Peyer's patch (tissue), 4 donors: ENCODE measurements at regions not wholly inside any gene's neighbourhood (a gene's known extent, or its start where the extent isn't known, plus 50 kb on each side); places are given as distances from the start of the nearest gene placed in this dataset.

Experiments used
- DNase-seq, 3 donors: peaks; one replicate each; pipeline ENCODE4 v3.0.0-alpha.2; 2017 to 2019
- H3K27ac ChIP-seq, 4 donors: fragments of 200-600 bp; sonication (generic); one replicate each; pipeline ENCODE4 v1.5.1; 2016 to 2019
- H3K27me3 ChIP-seq, 2 donors: fragments of 200-600 bp; sonication (generic); one replicate each; pipeline ENCODE4 v1.5.1; 2019
- H3K36me3 ChIP-seq, 3 donors: fragments of 200-600 bp; sonication (generic); one replicate each; pipeline ENCODE4 v1.5.1; 2016 to 2019
- H3K4me1 ChIP-seq, 4 donors: fragments of 200-600 bp; sonication (generic); one replicate each; pipeline ENCODE4 v1.5.1; 2016 to 2019
- H3K4me3 ChIP-seq, 4 donors: fragments of 200-600 bp; sonication (generic); 1 replicate in 3 of 4; 2 replicates in 1 of 4; pipeline ENCODE4 v1.5.1; 2016 to 2019; ENCODE audit warnings: mild to moderate bottlenecking in 1 of 4
- H3K9me3 ChIP-seq, 4 donors: fragments of 200-600 bp; sonication (generic); one replicate each; pipeline ENCODE4 v1.5.1; 2016 to 2019; ENCODE audit warnings: mild to moderate bottlenecking in 1 of 4
- POLR2A ChIP-seq, 2 donors: fragments of 450-650 bp; IDR thresholded peaks; one replicate each; pipeline ENCODE4 v1.5.1; 2017; ENCODE audit warnings: antibody characterized with exemption in 2 of 2, mild to moderate bottlenecking in 2 of 2, moderate library complexity in 2 of 2
- TF ChIP-seq, protein P1 (sequence below), 6 experiments: fragments of 450-650 bp in 4 of 6; fragments of 200-600 bp in 2 of 6; sonication (generic) in 1 of 6; IDR thresholded peaks; one replicate each; pipeline ENCODE4 v1.5.1; 2017 to 2019; ENCODE audit warnings: antibody characterized with exemption in 6 of 6, mild to moderate bottlenecking in 3 of 6, moderate library complexity in 1 of 6

DNA sequence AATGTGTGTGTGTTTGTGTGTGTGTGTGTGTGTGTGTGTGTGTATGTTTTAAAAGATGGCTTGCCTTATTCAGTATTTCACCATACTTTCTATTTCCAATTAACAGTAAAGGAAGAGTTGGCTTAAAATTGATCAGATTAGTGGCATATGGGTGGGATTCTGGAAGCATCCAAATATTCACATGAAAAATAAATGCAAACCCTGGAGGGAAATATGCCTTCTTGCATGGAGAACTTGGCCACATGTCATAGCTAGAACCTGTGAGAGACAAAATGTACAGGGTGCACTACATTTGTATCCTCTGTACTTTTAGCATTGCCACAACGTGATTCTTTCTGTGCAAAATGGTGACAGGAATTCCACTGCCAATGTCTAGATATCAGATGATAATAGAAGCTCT, 589.6 kb downstream of the ZNF674 start:
- Histone ChIP-seq H3K36me3 (no peaks in the 10 kb centered on the region), H3K4me1 (no peaks in the 10 kb centered on the region), H3K9me3 (no peaks in the 10 kb centered on the region), H3K27ac (no peak overlapping the region), H3K27me3 (no peaks in the 10 kb centered on the region), H3K4me3 (no peak overlapping the region)
- TF ChIP-seq POLR2A (IDR thresholded peaks at IDR 0.05): no peak
- TF ChIP-seq, protein P1, sequence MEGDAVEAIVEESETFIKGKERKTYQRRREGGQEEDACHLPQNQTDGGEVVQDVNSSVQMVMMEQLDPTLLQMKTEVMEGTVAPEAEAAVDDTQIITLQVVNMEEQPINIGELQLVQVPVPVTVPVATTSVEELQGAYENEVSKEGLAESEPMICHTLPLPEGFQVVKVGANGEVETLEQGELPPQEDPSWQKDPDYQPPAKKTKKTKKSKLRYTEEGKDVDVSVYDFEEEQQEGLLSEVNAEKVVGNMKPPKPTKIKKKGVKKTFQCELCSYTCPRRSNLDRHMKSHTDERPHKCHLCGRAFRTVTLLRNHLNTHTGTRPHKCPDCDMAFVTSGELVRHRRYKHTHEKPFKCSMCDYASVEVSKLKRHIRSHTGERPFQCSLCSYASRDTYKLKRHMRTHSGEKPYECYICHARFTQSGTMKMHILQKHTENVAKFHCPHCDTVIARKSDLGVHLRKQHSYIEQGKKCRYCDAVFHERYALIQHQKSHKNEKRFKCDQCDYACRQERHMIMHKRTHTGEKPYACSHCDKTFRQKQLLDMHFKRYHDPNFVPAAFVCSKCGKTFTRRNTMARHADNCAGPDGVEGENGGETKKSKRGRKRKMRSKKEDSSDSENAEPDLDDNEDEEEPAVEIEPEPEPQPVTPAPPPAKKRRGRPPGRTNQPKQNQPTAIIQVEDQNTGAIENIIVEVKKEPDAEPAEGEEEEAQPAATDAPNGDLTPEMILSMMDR (IDR thresholded peaks at IDR 0.05): no peak
- DNase-seq: no peak

DNA sequence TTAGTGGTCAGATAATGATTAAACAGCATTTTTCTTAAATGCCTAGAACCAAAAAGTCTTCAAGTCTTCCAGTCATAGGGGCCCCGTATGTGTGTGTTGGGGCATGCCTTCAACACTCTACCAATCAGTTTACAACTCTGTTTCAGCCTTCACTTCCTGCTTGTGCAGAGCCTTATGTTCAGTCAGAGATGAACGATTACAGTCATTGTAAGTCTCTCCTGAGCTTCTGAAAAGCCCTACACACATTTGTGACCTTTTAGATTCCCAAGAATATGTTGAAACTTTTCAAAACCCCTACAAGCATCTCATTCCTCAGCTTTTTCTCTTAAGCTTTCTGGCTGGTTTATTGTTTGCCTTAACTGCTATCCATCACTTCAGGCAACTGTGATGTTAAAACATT, 591.2 kb downstream of the ZNF674 start:
- no peak for TF ChIP-seq POLR2A (IDR thresholded peaks at IDR 0.05)
- TF ChIP-seq, protein P1 (IDR thresholded peaks at IDR 0.05): no peak
- no peak overlapping the region for H3K4me3 ChIP-seq
- no peaks in the 10 kb centered on the region for H3K27me3 ChIP-seq
- no peak overlapping the region for H3K27ac ChIP-seq
- no peaks in the 10 kb centered on the region for H3K4me1 ChIP-seq
- no peaks in the 10 kb centered on the region for H3K9me3 ChIP-seq
- no peaks in the 10 kb centered on the region for H3K36me3 ChIP-seq
- DNase-seq: no peak

DNA sequence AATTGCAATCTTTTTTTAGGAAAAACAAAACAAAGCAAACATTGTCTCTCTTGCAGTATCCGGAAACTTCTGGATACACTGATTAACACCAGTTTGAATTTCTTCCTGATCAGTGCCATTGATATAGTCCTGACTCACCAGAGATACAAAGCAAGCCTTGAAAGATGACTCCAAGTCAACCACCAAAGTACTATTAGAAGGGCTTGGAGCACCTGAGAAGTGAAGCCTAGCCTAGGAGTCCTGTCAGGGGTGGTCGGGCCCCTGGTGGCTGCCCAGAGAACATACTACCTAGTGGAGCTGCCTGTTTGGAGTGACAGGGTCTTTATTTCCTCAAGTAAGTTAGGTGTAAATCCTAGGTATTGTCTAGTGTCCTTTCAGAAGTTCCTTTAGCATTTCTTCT, 593.2 kb downstream of the ZNF674 start:
- H3K9me3 ChIP-seq: no peaks in the 10 kb centered on the region
- DNase-seq: no peak
- no peak for TF ChIP-seq POLR2A (IDR thresholded peaks at IDR 0.05)
- TF ChIP-seq, protein P1 (IDR thresholded peaks at IDR 0.05): no peak
- H3K4me3 ChIP-seq: no peak overlapping the region
- H3K27ac ChIP-seq: no peak overlapping the region
- no peaks in the 10 kb centered on the region for H3K36me3 ChIP-seq
- H3K27me3 ChIP-seq: no peaks in the 10 kb centered on the region
- no peaks in the 10 kb centered on the region for H3K4me1 ChIP-seq

DNA sequence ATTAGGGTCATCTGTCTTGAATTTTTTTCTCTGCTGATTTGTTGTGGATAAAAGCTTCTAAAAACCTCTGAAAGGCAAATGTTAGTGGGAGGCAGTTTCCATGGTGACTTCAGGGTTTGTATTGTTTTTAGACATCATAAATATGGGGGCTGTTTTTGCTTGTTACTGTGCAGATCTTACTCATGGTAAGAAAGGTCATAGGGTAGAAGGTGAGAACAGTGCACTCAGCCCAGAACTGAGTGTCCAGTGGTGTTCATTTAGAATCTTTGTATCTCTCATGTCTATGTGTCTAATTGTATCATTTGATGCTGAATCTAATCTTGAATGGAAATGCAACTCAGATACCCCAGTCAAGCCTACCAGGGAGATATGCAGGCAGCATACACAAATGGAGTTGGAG, 609.8 kb downstream of the ZNF674 start:
- TF ChIP-seq, protein P1 (IDR thresholded peaks at IDR 0.05): no peak
- TF ChIP-seq POLR2A (IDR thresholded peaks at IDR 0.05): no peak
- no peak overlapping the region for H3K4me3 ChIP-seq
- no peaks in the 10 kb centered on the region for H3K27me3 ChIP-seq
- DNase-seq: no peak
- H3K36me3 ChIP-seq: no peaks in the 10 kb centered on the region
- no peak overlapping the region for H3K27ac ChIP-seq
- H3K9me3 ChIP-seq: no peaks in the 10 kb centered on the region
- H3K4me1 ChIP-seq: no peaks in the 10 kb centered on the region

DNA sequence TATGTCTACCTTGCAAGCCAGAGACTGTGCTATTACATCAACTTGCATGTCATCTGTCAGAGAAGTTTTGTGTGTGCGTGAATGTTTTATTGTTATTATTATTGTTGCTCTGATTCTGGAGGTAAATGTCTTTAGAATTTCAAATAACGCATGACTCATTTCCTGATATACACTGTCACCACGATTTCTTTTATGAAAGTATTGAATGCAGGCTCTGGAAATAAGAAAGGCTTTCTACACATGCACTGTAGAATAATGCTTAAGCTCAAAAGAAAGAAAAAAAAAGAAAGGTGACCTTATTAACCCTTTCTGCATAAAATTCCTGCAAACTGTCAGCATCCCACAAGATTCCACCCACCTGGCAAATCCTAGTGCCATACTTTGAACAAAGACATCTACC, 632.9 kb downstream of the ZNF674 start:
- Histone ChIP-seq H3K27me3 (no peaks in the 10 kb centered on the region), H3K4me1 (no peaks in the 10 kb centered on the region), H3K36me3 (no peaks in the 10 kb centered on the region), H3K4me3 (no peak overlapping the region), H3K27ac (no peak overlapping the region), H3K9me3 (no peaks in the 10 kb centered on the region)
- no peak for DNase-seq
- TF ChIP-seq, protein P1 (IDR thresholded peaks at IDR 0.05): no peak
- no peak for TF ChIP-seq POLR2A (IDR thresholded peaks at IDR 0.05)

DNA sequence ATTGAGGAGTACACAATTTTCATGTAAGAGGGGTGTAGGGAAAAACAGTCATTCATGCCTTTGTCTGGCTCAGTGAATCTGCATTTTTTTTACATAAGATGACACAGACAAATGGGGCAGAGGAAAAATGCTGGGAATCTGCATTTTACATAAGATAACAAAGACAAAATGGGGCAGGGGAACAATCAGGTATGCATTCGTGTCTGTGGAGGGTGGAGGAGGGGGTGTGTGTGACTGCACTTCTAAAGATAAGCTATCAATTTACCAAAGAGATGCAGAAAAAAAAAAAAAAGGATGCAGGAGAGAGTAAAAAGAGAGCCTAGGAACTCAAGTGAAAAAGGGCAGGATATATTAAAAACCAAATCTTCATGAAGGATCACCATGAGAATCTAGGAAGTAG, 637.4 kb downstream of the ZNF674 start:
- H3K9me3 ChIP-seq: no peaks in the 10 kb centered on the region
- DNase-seq: no peak
- no peaks in the 10 kb centered on the region for H3K36me3 ChIP-seq
- no peak overlapping the region for H3K4me3 ChIP-seq
- TF ChIP-seq POLR2A (IDR thresholded peaks at IDR 0.05): no peak
- TF ChIP-seq, protein P1 (IDR thresholded peaks at IDR 0.05): no peak
- H3K4me1 ChIP-seq: no peaks in the 10 kb centered on the region
- no peaks in the 10 kb centered on the region for H3K27me3 ChIP-seq
- no peak overlapping the region for H3K27ac ChIP-seq
